ENCODE measurements at regions not wholly inside any gene's neighbourhood (a gene's known extent, or its start where the extent isn't known, plus 50 kb on each side); places are given as distances from the start of the nearest gene placed in this dataset.

- Histone ChIP-seq H3K36me3 (ENCODE audit: control insufficient read depth, insufficient read depth, low read length) (peaks cover 6% of the 10 kb centered on the region), H3K4me3 (ENCODE audit: low read length) (no peak overlapping the region), H3K27me3 (ENCODE audit: control insufficient read depth, insufficient read depth, low read length, poor library complexity, severe bottlenecking) (no peaks in the 10 kb centered on the region), H3K27ac (ENCODE audit: low read depth, low read length) (no peak overlapping the region), H3K9me3 (ENCODE audit: control insufficient read depth, low read length) (no peaks in the 10 kb centered on the region), H3K9ac (ENCODE audit: extremely low read depth, low read length, poor library complexity, severe bottlenecking) (no peak overlapping the region), H3K4me1 (ENCODE audit: control insufficient read depth, insufficient read depth, low read length) (no peaks in the 10 kb centered on the region)
- Mint-ChIP-seq H3K36me3 (ENCODE audit: low read depth) (peaks cover 13% of the 10 kb centered on the region), H3K27me3 (ENCODE audit: insufficient read depth) (no peaks in the 10 kb centered on the region), H3K4me3 (no peak overlapping the region), H3K27ac (no peak overlapping the region), H3K4me1 (peaks cover 2% of the 10 kb centered on the region), H3K9me3 (no peaks in the 10 kb centered on the region)
- no peak for DNase-seq
- WGBS, 2 experiments (ENCODE audit: insufficient coverage in 1 of 2, insufficient read length in 1 of 2): 94% methylated on average over 2 of the region's 2 CpGs; no CpG with 5 or more reads in 1 of the 2 experiments
- TF ChIP-seq CTCF (conservative IDR thresholded peaks at IDR 0.05): no peak
Measured at GRCh38 chr1:95180371-95180770, 53.6 kb upstream of the RWDD3 start.

GRCh38 chr1:95181096-95181495, 52.9 kb upstream of the RWDD3 start:
- Histone ChIP-seq H3K27me3 (ENCODE audit: control insufficient read depth, insufficient read depth, low read length, poor library complexity, severe bottlenecking) (no peaks in the 10 kb centered on the region), H3K9me3 (ENCODE audit: control insufficient read depth, low read length) (no peaks in the 10 kb centered on the region), H3K36me3 (ENCODE audit: control insufficient read depth, insufficient read depth, low read length) (peaks cover 4% of the 10 kb centered on the region), H3K27ac (ENCODE audit: low read depth, low read length) (no peak overlapping the region), H3K4me3 (ENCODE audit: low read length) (no peak overlapping the region), H3K4me1 (ENCODE audit: control insufficient read depth, insufficient read depth, low read length) (no peaks in the 10 kb centered on the region), H3K9ac (ENCODE audit: extremely low read depth, low read length, poor library complexity, severe bottlenecking) (no peak overlapping the region)
- Mint-ChIP-seq H3K9me3 (no peaks in the 10 kb centered on the region), H3K36me3 (ENCODE audit: low read depth) (peaks cover 8% of the 10 kb centered on the region), H3K4me1 (peaks cover 2% of the 10 kb centered on the region), H3K4me3 (no peak overlapping the region), H3K27ac (no peak overlapping the region), H3K27me3 (ENCODE audit: insufficient read depth) (no peaks in the 10 kb centered on the region)
- TF ChIP-seq CTCF (conservative IDR thresholded peaks at IDR 0.05): no peak
- DNase-seq: no peak

- H3K27me3 ChIP-seq (ENCODE audit: control insufficient read depth, insufficient read depth, low read length, poor library complexity, severe bottlenecking): no peaks in the 10 kb centered on the region
- H3K9me3 ChIP-seq (ENCODE audit: control insufficient read depth, low read length): no peaks in the 10 kb centered on the region
- Mint-ChIP-seq H3K36me3 (ENCODE audit: low read depth) (peaks cover 10% of the 10 kb centered on the region), H3K9me3 (no peaks in the 10 kb centered on the region), H3K27me3 (ENCODE audit: insufficient read depth) (no peaks in the 10 kb centered on the region), H3K4me3 (no peak overlapping the region), H3K27ac (no peak overlapping the region), H3K4me1 (no peaks in the 10 kb centered on the region)
- no peak overlapping the region for H3K4me3 ChIP-seq (ENCODE audit: low read length)
- H3K9ac ChIP-seq (ENCODE audit: extremely low read depth, low read length, poor library complexity, severe bottlenecking): no peak overlapping the region
- no peaks in the 10 kb centered on the region for H3K4me1 ChIP-seq (ENCODE audit: control insufficient read depth, insufficient read depth, low read length)
- no peak overlapping the region for H3K27ac ChIP-seq (ENCODE audit: low read depth, low read length)
- DNase-seq: no peak
- no peaks in the 10 kb centered on the region for H3K36me3 ChIP-seq (ENCODE audit: control insufficient read depth, insufficient read depth, low read length)
- no peak for TF ChIP-seq CTCF (conservative IDR thresholded peaks at IDR 0.05)
Measured at GRCh38 chr1:95183952-95184351, 50.1 kb upstream of the RWDD3 start.
